Fibroblast of pulmonary artery (primary cell): ENCODE measurements at regions not wholly inside any gene's neighbourhood (a gene's known extent, or its start where the extent isn't known, plus 50 kb on each side); places are given as distances from the start of the nearest gene placed in this dataset.

Source experiments
- DNase-seq: peaks from one replicate; pipeline ENCODE4 v3.0.0-alpha.2; 2010; ENCODE audit warnings: low read depth
- H3K4me3 ChIP-seq: replicated peaks from 2 replicates; pipeline ENCODE4 v1.5.1; 2011; ENCODE audit warnings: low read depth, mild to moderate bottlenecking, control low read depth, low read length, moderate library complexity
- TF ChIP-seq, protein P1 (sequence below): IDR thresholded peaks from 2 replicates; pipeline ENCODE4 v1.5.1; 2011; ENCODE audit warnings: mild to moderate bottlenecking, control low read depth, low read length, inconsistent platforms; ENCODE audit errors: missing control alignments

DNA sequence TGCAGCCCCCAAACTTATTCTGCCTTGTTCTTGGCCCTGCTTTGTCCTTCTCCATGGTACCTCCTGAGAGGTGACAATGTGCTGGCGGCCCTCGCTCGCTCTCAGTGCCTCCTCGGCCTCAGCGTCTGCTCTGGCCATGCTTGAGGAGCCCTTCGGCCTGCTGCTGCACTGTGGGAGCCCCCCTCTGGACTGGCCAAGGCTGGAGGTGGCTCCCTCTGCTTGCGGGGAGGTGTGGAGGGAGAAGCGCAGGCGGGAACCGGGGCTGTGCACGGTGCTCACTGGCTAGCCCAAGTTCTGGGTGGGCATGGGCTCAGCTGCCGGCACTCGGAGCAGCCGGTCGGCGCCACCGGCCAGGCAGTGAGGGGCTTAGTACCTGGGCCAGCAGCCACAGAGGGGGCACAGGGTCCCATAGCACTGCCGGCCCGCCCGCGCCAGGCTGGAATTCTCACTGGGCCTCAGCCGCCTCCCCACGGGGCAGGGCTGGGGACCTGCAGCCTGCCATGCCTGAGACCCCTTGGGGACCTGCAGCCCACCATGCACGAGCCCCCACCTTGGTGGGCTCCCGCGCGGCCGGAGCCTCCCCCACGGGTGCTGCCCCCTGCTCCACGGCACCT is 55.9 kb upstream of the RALGAPA2 start:
- TF ChIP-seq, protein P1, sequence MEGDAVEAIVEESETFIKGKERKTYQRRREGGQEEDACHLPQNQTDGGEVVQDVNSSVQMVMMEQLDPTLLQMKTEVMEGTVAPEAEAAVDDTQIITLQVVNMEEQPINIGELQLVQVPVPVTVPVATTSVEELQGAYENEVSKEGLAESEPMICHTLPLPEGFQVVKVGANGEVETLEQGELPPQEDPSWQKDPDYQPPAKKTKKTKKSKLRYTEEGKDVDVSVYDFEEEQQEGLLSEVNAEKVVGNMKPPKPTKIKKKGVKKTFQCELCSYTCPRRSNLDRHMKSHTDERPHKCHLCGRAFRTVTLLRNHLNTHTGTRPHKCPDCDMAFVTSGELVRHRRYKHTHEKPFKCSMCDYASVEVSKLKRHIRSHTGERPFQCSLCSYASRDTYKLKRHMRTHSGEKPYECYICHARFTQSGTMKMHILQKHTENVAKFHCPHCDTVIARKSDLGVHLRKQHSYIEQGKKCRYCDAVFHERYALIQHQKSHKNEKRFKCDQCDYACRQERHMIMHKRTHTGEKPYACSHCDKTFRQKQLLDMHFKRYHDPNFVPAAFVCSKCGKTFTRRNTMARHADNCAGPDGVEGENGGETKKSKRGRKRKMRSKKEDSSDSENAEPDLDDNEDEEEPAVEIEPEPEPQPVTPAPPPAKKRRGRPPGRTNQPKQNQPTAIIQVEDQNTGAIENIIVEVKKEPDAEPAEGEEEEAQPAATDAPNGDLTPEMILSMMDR: no peak
- H3K4me3 ChIP-seq: no peak overlapping the region
- no peak for DNase-seq

DNA sequence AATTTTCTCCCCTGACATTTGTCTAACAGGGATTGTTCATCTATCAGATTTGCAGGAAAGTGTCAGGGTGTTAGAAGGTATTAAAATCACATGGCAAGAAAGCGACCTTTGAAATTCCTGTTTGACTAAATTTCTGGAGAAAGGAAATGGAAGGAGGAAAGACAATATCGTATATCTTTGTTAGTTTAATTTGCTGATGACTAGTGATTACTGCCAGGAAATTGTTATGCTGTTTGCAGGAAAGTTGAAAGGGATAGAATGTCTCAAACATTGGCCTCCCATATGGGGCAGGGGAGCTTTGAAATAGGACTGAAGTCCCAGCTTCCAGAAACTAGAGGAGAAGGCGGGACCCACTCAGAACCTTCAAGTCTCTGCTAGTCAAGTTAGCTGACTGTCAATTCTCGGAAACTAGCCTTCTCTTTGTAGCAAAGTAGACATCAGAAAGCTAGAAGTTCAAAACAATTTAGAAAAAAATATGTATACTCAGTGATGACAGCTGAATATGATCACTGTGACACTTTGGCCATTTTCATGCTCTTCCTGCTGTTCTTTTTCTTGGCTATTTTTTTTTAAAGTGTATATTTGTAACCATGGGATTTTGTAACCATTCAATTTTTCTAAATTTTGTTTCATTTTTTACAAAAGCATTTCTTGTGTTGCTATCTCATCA is 53.4 kb upstream of the RALGAPA2 start:
- no peak overlapping the region for H3K4me3 ChIP-seq
- DNase-seq: no peak
- TF ChIP-seq, protein P1: no peak

DNA sequence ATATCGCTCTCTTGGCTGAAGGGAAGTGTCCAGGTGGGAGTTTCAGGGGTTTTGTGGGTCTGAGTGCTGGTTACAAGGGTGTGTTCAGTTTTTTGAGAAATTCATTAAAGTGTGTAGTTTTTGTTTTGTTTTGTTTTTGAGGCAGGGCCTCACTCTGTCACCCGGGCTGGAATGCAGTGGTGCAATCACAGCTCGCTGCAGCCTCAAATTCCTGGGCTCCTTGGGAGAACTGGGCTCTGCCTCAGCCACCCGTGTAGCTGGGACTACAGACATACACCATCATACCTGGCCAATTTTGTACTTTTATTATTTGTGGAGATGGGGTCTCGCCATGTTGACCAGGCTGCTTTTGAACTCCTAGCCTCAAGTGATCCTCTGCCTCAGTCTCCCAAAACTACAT is 51.2 kb upstream of the RALGAPA2 start:
- no peak overlapping the region for H3K4me3 ChIP-seq
- TF ChIP-seq, protein P1: no peak
- DNase-seq: no peak
